ENCODE measurements at regions not wholly inside any gene's neighbourhood (a gene's known extent, or its start where the extent isn't known, plus 50 kb on each side); places are given as distances from the start of the nearest gene placed in this dataset.

- Histone ChIP-seq H3K27ac (no peak overlapping the region), H3K27me3 (replicated peaks) (no peaks in the 10 kb centered on the region), H3K4me3 (ENCODE audit: low read depth, low read length) (no peak overlapping the region), H3K36me3 (replicated peaks) (no peaks in the 10 kb centered on the region)
- TF ChIP-seq CTCF (IDR thresholded peaks at IDR 0.05; ENCODE audit: low read depth, low read length, missing control alignments) = no peak
- in situ Hi-C loops (cut with HindIII; ENCODE audit: low pct_ligation_motif_present, low sequenced_read_pairs) = no loop called here
- no peak for DNase-seq
Observed at GRCh38 chr5:145118127-145118526, 717.0 kb downstream of the PRELID2 start.

- Histone ChIP-seq H3K27me3 (replicated peaks) (no peaks in the 10 kb centered on the region), H3K27ac (no peak overlapping the region), H3K4me3 (ENCODE audit: low read depth, low read length) (no peak overlapping the region), H3K36me3 (replicated peaks) (no peaks in the 10 kb centered on the region)
- DNase-seq = no peak
- in situ Hi-C loops (cut with HindIII; ENCODE audit: low pct_ligation_motif_present, low sequenced_read_pairs) = no loop called here
- TF ChIP-seq CTCF (IDR thresholded peaks at IDR 0.05; ENCODE audit: low read depth, low read length, missing control alignments) = no peak
Observed at GRCh38 chr5:145117285-145117684, 717.9 kb downstream of the PRELID2 start.

GRCh38 chr5:145111420-145111819 lies 723.7 kb downstream of the PRELID2 start:
- TF ChIP-seq CTCF (IDR thresholded peaks at IDR 0.05; ENCODE audit: low read depth, low read length, missing control alignments) = no peak
- in situ Hi-C loops (cut with HindIII; ENCODE audit: low pct_ligation_motif_present, low sequenced_read_pairs) = no loop called here
- H3K4me3 ChIP-seq (ENCODE audit: low read depth, low read length) = no peak overlapping the region
- no peaks in the 10 kb centered on the region for H3K36me3 ChIP-seq (replicated peaks)
- H3K27me3 ChIP-seq (replicated peaks) = no peaks in the 10 kb centered on the region
- DNase-seq = no peak
- H3K27ac ChIP-seq = no peak overlapping the region

GRCh38 chr5:145110834-145111233 lies 724.3 kb downstream of the PRELID2 start:
- peak; percentile 0 for DNase-seq

GRCh38 chr5:145110181-145110580 lies 725.0 kb downstream of the PRELID2 start:
- no peak for DNase-seq
- TF ChIP-seq CTCF (IDR thresholded peaks at IDR 0.05; ENCODE audit: low read depth, low read length, missing control alignments) = no peak
- Histone ChIP-seq H3K4me3 (ENCODE audit: low read depth, low read length) (no peak overlapping the region), H3K36me3 (replicated peaks) (no peaks in the 10 kb centered on the region), H3K27me3 (replicated peaks) (no peaks in the 10 kb centered on the region), H3K27ac (no peak overlapping the region)
- in situ Hi-C loops (cut with HindIII; ENCODE audit: low pct_ligation_motif_present, low sequenced_read_pairs) = no loop called here

More at GRCh38 chr5:145110834-145111233, 724.3 kb downstream of the PRELID2 start:
- in situ Hi-C loops (cut with HindIII; ENCODE audit: low pct_ligation_motif_present, low sequenced_read_pairs) = no loop called here
- no peak overlapping the region for H3K27ac ChIP-seq
- no peaks in the 10 kb centered on the region for H3K27me3 ChIP-seq (replicated peaks)
- no peak for TF ChIP-seq CTCF (IDR thresholded peaks at IDR 0.05; ENCODE audit: low read depth, low read length, missing control alignments)
- no peaks in the 10 kb centered on the region for H3K36me3 ChIP-seq (replicated peaks)
- no peak overlapping the region for H3K4me3 ChIP-seq (ENCODE audit: low read depth, low read length)

- TF ChIP-seq CTCF (IDR thresholded peaks at IDR 0.05; ENCODE audit: low read depth, low read length, missing control alignments) = no peak
- no peaks in the 10 kb centered on the region for H3K27me3 ChIP-seq (replicated peaks)
- DNase-seq = no peak
- H3K4me3 ChIP-seq (ENCODE audit: low read depth, low read length) = no peak overlapping the region
- no peak overlapping the region for H3K27ac ChIP-seq
- H3K36me3 ChIP-seq (replicated peaks) = no peaks in the 10 kb centered on the region
- in situ Hi-C loops (cut with HindIII; ENCODE audit: low pct_ligation_motif_present, low sequenced_read_pairs) = no loop called here
Observed at GRCh38 chr5:145105384-145105783, 729.8 kb downstream of the PRELID2 start.
